Panc1 (cell line): ENCODE measurements at regions not wholly inside any gene's neighbourhood (a gene's known extent, or its start where the extent isn't known, plus 50 kb on each side); places are given as distances from the start of the nearest gene placed in this dataset.
"Not testable (repeated sequence)": the region's sequence is repeated elsewhere in the genome, so short reads cannot be mapped to it uniquely, and the experiment has no call there.

ENCODE experiments used
- ATAC-seq: fragments of 200-7000 bp; cut with Tn5 transposase; 2 replicates; pipeline ENCODE4 v1.9.1; 2020; ENCODE audit warnings: mild to moderate bottlenecking, moderate library complexity
- BruUV-seq: library from RNA; stranded (reverse); fragments of 400-500 nt; replicated peaks from 2 replicates; lab custom pipeline; 2021; lab: Mats Ljungman, UMichigan
- CTCF ChIA-PET: fragments of 300-600 bp; sonication (Branson Sonifier 250); formaldehyde crosslinking; loops from one replicate; lab custom pipeline; 2022; ENCODE audit warnings: antibody characterized with exemption; lab: Charles Lee
- POLR2A ChIA-PET: fragments of 300-600 bp; sonication (Branson Sonifier 250); formaldehyde crosslinking; loops from one replicate; lab custom pipeline; 2022; ENCODE audit warnings: antibody characterized with exemption; lab: Charles Lee
- DNase-seq: peaks from one replicate; pipeline ENCODE4 v3.0.0-alpha.2; 2010; ENCODE audit warnings: low read depth, low spot score
- H3K27ac ChIP-seq: 2 replicates; pipeline ENCODE4 v1.5.1; 2011; ENCODE audit warnings: mild to moderate bottlenecking, low read length, inconsistent platforms
- H3K27me3 ChIP-seq: fragments of 200-500 bp; sonication (Bioruptor generic); 2 replicates; pipeline ENCODE4 v1.6.0; 2014; ENCODE audit warnings: low read length, inconsistent platforms; ENCODE audit not compliant: control insufficient read depth, insufficient read depth
- H3K36me3 ChIP-seq: fragments of 200-500 bp; sonication (Bioruptor generic); 2 replicates; pipeline ENCODE4 v1.5.1; 2014; ENCODE audit warnings: inconsistent platforms, mild to moderate bottlenecking, low read length, moderate library complexity; ENCODE audit not compliant: control insufficient read depth, insufficient read depth
- H3K4me1 ChIP-seq: 2 replicates; pipeline ENCODE4 v1.5.1; 2011; ENCODE audit warnings: inconsistent platforms, mild to moderate bottlenecking, low read length, moderate library complexity; ENCODE audit not compliant: control insufficient read depth, insufficient read depth
- H3K4me3 ChIP-seq, 2 experiments: 2 replicates each; pipeline ENCODE4 v1.5.1; 2011 to 2012; ENCODE audit warnings: low read depth in 2 of 2, low read length in 2 of 2, mild to moderate bottlenecking in 2 of 2, inconsistent platforms in 1 of 2, moderate library complexity in 1 of 2
- H3K9me3 ChIP-seq: fragments of 200-500 bp; sonication (Bioruptor generic); 2 replicates; pipeline ENCODE4 v1.5.1; 2014; ENCODE audit warnings: low read depth, mild to moderate bottlenecking, inconsistent platforms, low read length, moderate library complexity; ENCODE audit not compliant: control insufficient read depth, insufficient read depth
- CTCF ChIP-seq: fragments of 450-650 bp; IDR thresholded peaks from 2 replicates; pipeline ENCODE4 v1.5.1; 2017; ENCODE audit warnings: mild to moderate bottlenecking
- POLR2AphosphoS5 ChIP-seq: IDR thresholded peaks from 2 replicates; pipeline ENCODE4 v1.6.1; 2012; ENCODE audit warnings: mild to moderate bottlenecking, low read depth, low read length, moderate library complexity
- REST ChIP-seq, 2 experiments: IDR thresholded peaks; 2 replicates each; pipeline ENCODE4 v1.6.1; 2011 to 2012; ENCODE audit warnings: low read depth in 2 of 2, control low read depth in 1 of 2, low read length in 1 of 2, mild to moderate bottlenecking in 1 of 2, moderate library complexity in 1 of 2; ENCODE audit not compliant: insufficient read depth in 1 of 2
- SIN3A ChIP-seq: IDR thresholded peaks from 2 replicates; pipeline ENCODE4 v1.6.1; 2012; ENCODE audit warnings: low read depth, mild to moderate bottlenecking, low read length, moderate library complexity, borderline replicate concordance; ENCODE audit not compliant: insufficient read depth
- TCF7L2 ChIP-seq: IDR thresholded peaks from 2 replicates; pipeline ENCODE4 v1.6.1; 2011; ENCODE audit warnings: mild to moderate bottlenecking, low read depth, low read length, inconsistent platforms
- in situ Hi-C: cut with HindIII; loops from 2 replicates; pipeline ENCODE4 v1.10.0; 2016; ENCODE audit warnings: low sequenced_read_pairs, low pct_unique_long_range_greater_than_20kb
- intact Hi-C: fragments of 100-400 bp; cut with micrococcal nuclease; formaldehyde crosslinking; loops from one replicate; pipeline ENCODE4 v1.10.0; 2022; ENCODE audit not compliant: unreplicated experiment

- no TSS peak for BruUV-seq
- no peak for TF ChIP-seq SIN3A
- TF ChIP-seq POLR2AphosphoS5 = no peak
- no peak for TF ChIP-seq REST (IDR thresholded peaks at IDR 0.05; ENCODE audit: insufficient read depth in 1 of 2, low read depth in 2 of 2, low read length in 1 of 2)
- no peak for TF ChIP-seq TCF7L2
- no peak for TF ChIP-seq CTCF
- H3K27me3 ChIP-seq = no peaks in the 10 kb centered on the region
- H3K4me1 ChIP-seq = no peaks in the 10 kb centered on the region
- no peak for ATAC-seq
- CTCF ChIA-PET = no interaction called here
- POLR2A ChIA-PET = no interaction called here
- in situ Hi-C loops (no loop called here), intact Hi-C loops (no loop called here)
- no peaks in the 10 kb centered on the region for H3K9me3 ChIP-seq
- H3K4me3 ChIP-seq = no peak overlapping the region
- DNase-seq = no peak
- H3K36me3 ChIP-seq = no peaks in the 10 kb centered on the region
- no peak overlapping the region for H3K27ac ChIP-seq
Observed at GRCh38 chr7:124177891-124178290, 145.0 kb upstream of the TMEM229A start.

GRCh38 chr7:124171812-124172211 is 138.9 kb upstream of the TMEM229A start:
- CTCF ChIA-PET, H3K4me3 ChIP-seq, POLR2A ChIA-PET: not testable (repeated sequence)

GRCh38 chr7:124171068-124171467 is 138.2 kb upstream of the TMEM229A start:
- Histone ChIP-seq H3K9me3 (no peaks in the 10 kb centered on the region), H3K27ac (no peak overlapping the region), H3K4me1 (no peaks in the 10 kb centered on the region), H3K4me3 (no peak overlapping the region), H3K36me3 (no peaks in the 10 kb centered on the region), H3K27me3 (no peaks in the 10 kb centered on the region)
- POLR2A ChIA-PET = no interaction called here
- intact Hi-C loops (no loop called here), in situ Hi-C loops (no loop called here)
- no TSS peak for BruUV-seq
- TF ChIP-seq CTCF (peak; percentile 19; the same call in 1 of the 2 replicates), TCF7L2 (no peak)
- ATAC-seq (no peak), DNase-seq (no peak)
- CTCF ChIA-PET = no interaction called here

More at GRCh38 chr7:124171812-124172211, 138.9 kb upstream of the TMEM229A start:
- in situ Hi-C loops, DNase-seq, H3K9me3 ChIP-seq, BruUV-seq, H3K27ac ChIP-seq, H3K4me1 ChIP-seq, H3K36me3 ChIP-seq, intact Hi-C loops, H3K27me3 ChIP-seq, ATAC-seq: not testable (repeated sequence)
